Left ventricle myocardium inferior (tissue), 1 donor: ENCODE measurements at regions not wholly inside any gene's neighbourhood (a gene's known extent, or its start where the extent isn't known, plus 50 kb on each side); places are given as distances from the start of the nearest gene placed in this dataset.

ENCODE experiments used
- DNase-seq: peaks from one replicate; pipeline ENCODE4 v3.0.0-alpha.2; 2020
- H3K27ac ChIP-seq: fragments of 200-600 bp; replicated peaks from 2 replicates; pipeline ENCODE4 v1.8.0; 2021
- H3K27me3 ChIP-seq: fragments of 200-600 bp; 2 replicates; pipeline ENCODE4 v1.8.0; 2021; ENCODE audit warnings: low read depth
- H3K36me3 ChIP-seq: fragments of 200-600 bp; 2 replicates; pipeline ENCODE4 v1.8.0; 2021
- H3K4me1 ChIP-seq: fragments of 200-600 bp; 2 replicates; pipeline ENCODE4 v1.8.0; 2021
- H3K4me3 ChIP-seq: fragments of 200-600 bp; 2 replicates; pipeline ENCODE4 v1.8.0; 2021; ENCODE audit warnings: mild to moderate bottlenecking, moderate library complexity
- H3K9me3 ChIP-seq: fragments of 200-600 bp; replicated peaks from 2 replicates; pipeline ENCODE4 v1.8.0; 2021
- CTCF ChIP-seq: fragments of 200-600 bp; IDR thresholded peaks from 2 replicates; pipeline ENCODE4 v1.8.0; 2021; ENCODE audit warnings: antibody characterized with exemption, mild to moderate bottlenecking, borderline replicate concordance
- intact Hi-C: fragments of 100-400 bp; cut with micrococcal nuclease; formaldehyde crosslinking; loops from one replicate; pipeline ENCODE4 v1.11.0; 2022
- donor health status: DM: no; HTN: yes; CAD: no; lungs with severe emphysema.

DNA sequence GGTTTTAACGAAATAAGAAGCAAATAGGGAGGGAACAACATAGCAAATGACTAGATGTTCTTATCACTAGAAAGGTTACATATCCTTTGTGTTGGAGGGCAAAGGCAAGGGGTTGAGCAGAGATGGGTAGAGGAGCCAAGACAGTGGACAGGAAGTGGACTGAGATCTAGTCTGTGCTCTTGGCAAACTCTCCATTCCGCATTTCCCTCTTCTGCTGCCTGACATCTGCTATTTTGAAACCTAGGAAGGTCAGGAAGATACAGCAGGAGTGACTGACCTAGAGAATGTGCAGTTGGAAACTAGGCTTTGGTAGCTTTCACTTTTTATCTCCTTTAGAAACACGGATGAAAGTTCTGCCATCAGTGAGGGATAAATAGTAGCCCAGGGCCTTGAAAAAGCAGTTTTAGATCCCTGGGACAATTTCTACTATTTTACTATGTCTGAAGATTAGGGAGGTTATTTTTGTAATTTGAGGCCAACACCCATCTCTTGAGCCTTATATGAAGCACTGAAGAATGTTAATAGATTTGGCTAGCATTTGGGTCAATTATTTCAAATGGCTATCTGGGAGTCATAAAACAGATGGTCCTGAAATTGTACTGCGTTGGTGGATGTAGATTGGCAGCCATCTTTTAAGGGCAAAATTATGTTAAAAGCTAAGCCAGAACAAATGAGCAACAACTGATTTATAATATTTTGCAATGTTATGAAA, 410.3 kb downstream of the PCNX1 start:
- peaks cover 36% of the 10 kb centered on the region for H3K4me1 ChIP-seq
- no peak for TF ChIP-seq CTCF
- H3K27ac ChIP-seq, result peak overlapping the region; percentile 41
- intact Hi-C loops, result no loop called here
- no peaks in the 10 kb centered on the region for H3K36me3 ChIP-seq
- H3K27me3 ChIP-seq, result no peaks in the 10 kb centered on the region
- H3K9me3 ChIP-seq, result peaks cover 6% of the 10 kb centered on the region
- no peak for DNase-seq
- no peak overlapping the region for H3K4me3 ChIP-seq

DNA sequence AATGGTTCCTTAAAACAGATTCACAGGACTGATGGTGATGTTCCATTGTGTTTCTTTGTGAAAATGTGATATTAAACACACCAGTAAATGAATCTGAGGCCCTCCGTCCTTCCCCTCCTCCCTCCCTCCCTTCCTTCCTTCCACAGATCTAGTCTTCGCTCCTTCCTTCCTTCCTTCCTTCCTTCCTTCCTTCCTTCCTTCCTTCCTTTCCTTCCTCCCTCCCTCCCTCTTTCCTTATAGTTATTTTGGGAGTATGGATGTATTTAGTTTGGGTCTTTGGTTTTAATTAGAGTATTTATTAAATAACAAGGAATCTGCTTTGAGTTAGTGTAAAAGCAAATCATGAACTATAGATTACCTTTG, 410.8 kb downstream of the PCNX1 start:
- Histone ChIP-seq H3K27me3 (no peaks in the 10 kb centered on the region), H3K4me1 (peaks cover 37% of the 10 kb centered on the region), H3K27ac (no peak overlapping the region), H3K9me3 (peaks cover 4% of the 10 kb centered on the region), H3K4me3 (no peak overlapping the region), H3K36me3 (no peaks in the 10 kb centered on the region)
- TF ChIP-seq CTCF, result no peak
- intact Hi-C loops, result no loop called here
- DNase-seq, result no peak

DNA sequence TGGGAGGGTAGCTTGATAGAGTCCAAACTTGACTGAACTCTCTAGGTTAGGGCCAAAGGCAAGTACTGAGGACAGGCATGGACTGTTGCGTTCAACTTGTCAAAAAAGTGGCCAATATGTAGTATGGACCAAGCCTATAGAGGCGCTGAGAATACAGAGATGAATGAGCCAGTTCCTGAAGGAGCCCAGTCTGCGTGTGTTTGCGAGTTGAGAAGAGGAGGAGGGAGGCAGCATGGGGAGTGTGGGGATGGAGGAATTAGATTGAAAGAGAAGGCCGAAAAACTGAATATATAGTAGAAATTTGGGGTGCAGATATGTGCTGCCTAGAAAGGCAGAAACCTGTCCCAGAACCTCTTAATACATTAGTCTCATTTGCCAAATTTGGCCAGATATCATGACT, 412.4 kb downstream of the PCNX1 start:
- Histone ChIP-seq H3K9me3 (no peaks in the 10 kb centered on the region), H3K4me1 (peaks cover 37% of the 10 kb centered on the region), H3K27me3 (no peaks in the 10 kb centered on the region), H3K4me3 (peak overlapping the region; percentile 82), H3K27ac (peak overlapping the region; percentile 93), H3K36me3 (no peaks in the 10 kb centered on the region)
- intact Hi-C loops, result no loop called here
- TF ChIP-seq CTCF, result no peak
- no peak for DNase-seq

DNA sequence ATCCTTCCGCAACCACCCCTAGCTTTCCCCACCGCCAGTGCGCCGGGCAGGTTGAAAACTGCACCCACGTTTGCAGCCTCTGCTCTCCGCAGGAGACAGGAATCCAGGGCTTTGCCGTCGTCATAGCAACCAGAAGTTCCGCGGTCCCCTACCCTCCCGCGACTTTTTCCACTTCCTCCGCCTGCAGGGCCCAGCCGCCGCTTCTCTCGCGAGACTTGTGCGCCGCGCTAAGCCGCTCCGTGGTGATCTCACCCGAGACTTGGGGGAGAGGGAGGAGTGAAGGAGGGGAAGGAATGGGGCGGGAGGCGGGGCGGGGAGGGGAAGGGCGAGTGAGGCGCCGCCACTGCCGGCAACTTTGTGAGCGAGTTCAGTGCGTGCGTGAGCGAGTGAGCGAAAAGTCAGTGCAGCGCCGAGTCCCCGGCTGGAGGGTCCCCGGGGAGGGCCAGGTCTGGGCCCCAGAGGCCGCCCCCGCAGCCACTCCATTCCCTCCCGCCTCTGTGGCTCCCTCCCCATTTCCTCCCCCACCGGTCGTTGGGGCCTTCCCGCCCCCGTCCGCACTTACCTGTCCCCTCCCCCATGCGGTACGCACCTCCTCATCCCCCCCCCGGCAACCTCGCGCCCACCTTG, 413.0 kb downstream of the PCNX1 start, which contains the start of gene SIPA1L1:
TSS of gene SIPA1L1 (plus strand) at position 370 of the 627 bp plus-strand sequence.
- peaks cover 37% of the 10 kb centered on the region for H3K4me1 ChIP-seq

More for the DNA sequence above, 413.0 kb downstream of the PCNX1 start, which contains the start of gene SIPA1L1:
- Histone ChIP-seq H3K27ac (peak within 1 kb of the TSS; percentile 93), H3K9me3 (no peaks in the 10 kb centered on the region), H3K27me3 (no peaks in the 10 kb centered on the region), H3K4me3 (peak within 1 kb of the TSS; percentile 82), H3K36me3 (no peaks in the 10 kb centered on the region)
- no peak for TF ChIP-seq CTCF
- DNase-seq, result peak; percentile 97
- intact Hi-C loops, result no loop called here
